OCI-LY3 (cell line): ENCODE measurements at regions not wholly inside any gene's neighbourhood (a gene's known extent, or its start where the extent isn't known, plus 50 kb on each side); places are given as distances from the start of the nearest gene placed in this dataset.

Experiments used
- H2AFZ ChIP-seq: fragments of 200-600, 300-600 bp; shearing (Covaris generic); 2 replicates; pipeline ENCODE4 v1.6.0; 2014; ENCODE audit warnings: antibody characterized with exemption, low read depth, low read length
- H3K27ac ChIP-seq: fragments of 200-600, 300-600 bp; sonication (generic); 2 replicates; pipeline ENCODE4 v1.5.1; 2014; ENCODE audit warnings: mild to moderate bottlenecking, low read length, moderate library complexity, mixed read lengths
- H3K27me3 ChIP-seq: fragments of 200-600, 300-600 bp; sonication (generic); 2 replicates; pipeline ENCODE4 v1.6.1; 2014; ENCODE audit warnings: low read depth, low read length, mixed read lengths
- H3K36me3 ChIP-seq: fragments of 200-600, 300-600 bp; sonication (generic); replicated peaks from 2 replicates; pipeline ENCODE3; 2014; ENCODE audit warnings: low read depth, low read length, mixed read lengths
- H3K4me1 ChIP-seq: fragments of 300-600, 200-600 bp; sonication (generic); 2 replicates; pipeline ENCODE4 v1.6.1; 2014; ENCODE audit warnings: low read length, mixed read lengths
- H3K4me2 ChIP-seq: fragments of 200-600, 300-600 bp; sonication (generic); 2 replicates; pipeline ENCODE4 v1.6.1; 2014; ENCODE audit warnings: low read length, mixed read lengths
- H3K4me3 ChIP-seq: fragments of 300-600, 200-600 bp; sonication (generic); 2 replicates; pipeline ENCODE4 v1.5.1; 2014; ENCODE audit warnings: antibody characterized with exemption, mild to moderate bottlenecking, low read length, moderate library complexity
- H3K79me2 ChIP-seq: fragments of 300-600, 200-600 bp; shearing (Covaris generic); 2 replicates; pipeline ENCODE4 v1.6.1; 2014; ENCODE audit warnings: mild to moderate bottlenecking, low read length, mixed read lengths
- H3K9ac ChIP-seq: fragments of 300-600, 200-600 bp; shearing (Covaris generic); 2 replicates; pipeline ENCODE4 v1.6.0; 2014; ENCODE audit warnings: mild to moderate bottlenecking, low read length, moderate library complexity
- H3K9me3 ChIP-seq: fragments of 200-600, 300-600 bp; shearing (Covaris generic); 2 replicates; pipeline ENCODE4 v1.6.1; 2014; ENCODE audit warnings: low read length, mixed read lengths; ENCODE audit not compliant: insufficient read depth
- H4K20me1 ChIP-seq: fragments of 200-600, 300-600 bp; sonication (generic); 2 replicates; pipeline ENCODE4 v1.6.1; 2016; ENCODE audit warnings: low read length, mixed read lengths; ENCODE audit not compliant: insufficient read depth
- EZH2phosphoT487 ChIP-seq: fragments of 200-600 bp; shearing (Covaris generic); IDR thresholded peaks from 2 replicates; pipeline ENCODE4 v1.6.1; 2018; ENCODE audit warnings: antibody characterized with exemption, mixed run types, low read depth
- TF ChIP-seq, protein P1 (sequence below): fragments of 200-600, 300-600 bp; sonication (generic); IDR thresholded peaks from 2 replicates; pipeline ENCODE4 v1.5.1; 2014; ENCODE audit warnings: antibody characterized with exemption, low read length, low read depth

DNA sequence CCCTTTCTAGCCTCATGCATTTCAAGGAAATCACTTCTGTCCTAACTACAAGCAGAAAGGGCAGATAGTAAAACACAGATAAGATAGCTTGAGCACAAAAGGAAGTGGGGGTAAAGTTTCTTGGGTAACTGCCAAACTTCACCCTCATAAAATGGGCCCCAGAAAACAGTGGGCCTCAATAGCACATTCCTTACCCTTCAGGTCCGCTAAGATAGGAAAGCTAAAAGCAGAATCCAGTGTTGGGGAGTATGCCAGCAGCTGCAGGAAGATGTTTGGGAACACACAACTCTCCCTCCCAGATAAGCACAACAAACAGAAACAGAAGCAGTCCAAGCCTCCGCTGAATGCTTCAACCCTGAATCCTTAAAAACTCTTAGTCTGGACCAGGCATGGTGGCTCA, 110.9 kb upstream of the MGAT4C start:
- no peaks in the 10 kb centered on the region for H3K36me3 ChIP-seq
- no peak overlapping the region for H2AFZ ChIP-seq
- no peak overlapping the region for H3K4me2 ChIP-seq
- no peaks in the 10 kb centered on the region for H3K9me3 ChIP-seq
- no peaks in the 10 kb centered on the region for H4K20me1 ChIP-seq
- H3K4me1 ChIP-seq, result peaks cover 5% of the 10 kb centered on the region; the same call in 1 of the 2 replicates
- H3K27ac ChIP-seq, result no peak overlapping the region
- H3K9ac ChIP-seq, result no peak overlapping the region
- H3K27me3 ChIP-seq, result no peaks in the 10 kb centered on the region
- H3K4me3 ChIP-seq, result no peak overlapping the region
- TF ChIP-seq, protein P1, sequence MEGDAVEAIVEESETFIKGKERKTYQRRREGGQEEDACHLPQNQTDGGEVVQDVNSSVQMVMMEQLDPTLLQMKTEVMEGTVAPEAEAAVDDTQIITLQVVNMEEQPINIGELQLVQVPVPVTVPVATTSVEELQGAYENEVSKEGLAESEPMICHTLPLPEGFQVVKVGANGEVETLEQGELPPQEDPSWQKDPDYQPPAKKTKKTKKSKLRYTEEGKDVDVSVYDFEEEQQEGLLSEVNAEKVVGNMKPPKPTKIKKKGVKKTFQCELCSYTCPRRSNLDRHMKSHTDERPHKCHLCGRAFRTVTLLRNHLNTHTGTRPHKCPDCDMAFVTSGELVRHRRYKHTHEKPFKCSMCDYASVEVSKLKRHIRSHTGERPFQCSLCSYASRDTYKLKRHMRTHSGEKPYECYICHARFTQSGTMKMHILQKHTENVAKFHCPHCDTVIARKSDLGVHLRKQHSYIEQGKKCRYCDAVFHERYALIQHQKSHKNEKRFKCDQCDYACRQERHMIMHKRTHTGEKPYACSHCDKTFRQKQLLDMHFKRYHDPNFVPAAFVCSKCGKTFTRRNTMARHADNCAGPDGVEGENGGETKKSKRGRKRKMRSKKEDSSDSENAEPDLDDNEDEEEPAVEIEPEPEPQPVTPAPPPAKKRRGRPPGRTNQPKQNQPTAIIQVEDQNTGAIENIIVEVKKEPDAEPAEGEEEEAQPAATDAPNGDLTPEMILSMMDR, result no peak
- no peak for TF ChIP-seq EZH2phosphoT487
- no peaks in the 10 kb centered on the region for H3K79me2 ChIP-seq

DNA sequence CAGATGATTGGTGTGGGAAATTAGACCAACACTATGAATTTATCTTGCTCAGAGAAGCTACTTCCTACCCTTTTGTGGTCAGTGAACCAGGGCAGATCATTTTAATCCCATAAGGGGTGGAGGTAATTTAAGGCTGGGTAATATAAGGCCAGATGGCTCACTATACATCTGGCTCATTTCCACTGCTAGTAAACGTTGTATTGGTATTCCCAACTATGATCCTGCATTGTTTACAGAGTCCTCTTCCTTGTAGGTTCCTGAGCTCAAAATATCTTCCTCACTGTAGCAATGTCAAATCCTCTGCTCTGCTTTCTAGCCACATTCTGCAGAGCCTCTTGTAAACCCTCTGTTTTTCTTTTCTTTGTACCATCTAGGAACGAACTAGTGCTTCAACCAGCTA, 93.0 kb upstream of the MGAT4C start:
- Histone ChIP-seq H3K27ac (no peak overlapping the region), H3K9me3 (no peaks in the 10 kb centered on the region), H3K79me2 (no peaks in the 10 kb centered on the region), H3K36me3 (no peaks in the 10 kb centered on the region), H3K4me1 (no peaks in the 10 kb centered on the region), H4K20me1 (no peaks in the 10 kb centered on the region), H2AFZ (no peak overlapping the region), H3K4me3 (no peak overlapping the region), H3K4me2 (no peak overlapping the region), H3K27me3 (no peaks in the 10 kb centered on the region), H3K9ac (no peak overlapping the region)
- TF ChIP-seq, protein P1, result no peak
- TF ChIP-seq EZH2phosphoT487, result no peak

DNA sequence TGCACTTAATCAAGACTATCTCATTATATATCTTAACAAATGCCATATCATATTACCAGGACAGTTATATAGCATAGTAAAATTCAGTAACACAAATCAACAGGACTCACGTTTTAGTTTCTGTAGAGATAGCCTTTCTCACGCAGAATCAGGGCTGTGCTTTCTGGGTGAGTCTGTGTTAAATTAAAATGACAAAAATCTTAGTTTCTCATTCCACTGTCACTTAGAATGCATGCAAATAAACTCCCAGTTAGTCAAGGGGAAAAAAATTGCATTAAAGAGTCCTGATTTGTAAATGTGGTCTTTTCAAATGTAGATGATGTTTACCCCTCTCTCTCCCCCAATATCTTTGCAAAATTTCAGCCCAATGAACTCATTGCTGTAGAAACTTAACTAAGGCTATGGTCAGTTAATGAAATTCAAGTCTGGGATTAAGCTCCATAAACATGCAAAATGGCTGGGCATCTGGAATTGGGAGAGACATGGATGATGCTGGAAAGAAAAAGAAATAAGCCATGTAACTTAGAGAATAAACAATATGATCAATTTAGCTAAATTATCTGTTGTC, 77.8 kb upstream of the MGAT4C start:
- H2AFZ ChIP-seq, result no peak overlapping the region
- no peak overlapping the region for H3K4me2 ChIP-seq
- no peaks in the 10 kb centered on the region for H3K27me3 ChIP-seq
- no peak overlapping the region for H3K27ac ChIP-seq
- no peak overlapping the region for H3K4me3 ChIP-seq
- no peaks in the 10 kb centered on the region for H3K79me2 ChIP-seq
- TF ChIP-seq, protein P1, result no peak
- no peak for TF ChIP-seq EZH2phosphoT487
- no peak overlapping the region for H3K9ac ChIP-seq
- H3K4me1 ChIP-seq, result no peaks in the 10 kb centered on the region
- H3K36me3 ChIP-seq, result no peaks in the 10 kb centered on the region
- no peaks in the 10 kb centered on the region for H3K9me3 ChIP-seq
- no peaks in the 10 kb centered on the region for H4K20me1 ChIP-seq

DNA sequence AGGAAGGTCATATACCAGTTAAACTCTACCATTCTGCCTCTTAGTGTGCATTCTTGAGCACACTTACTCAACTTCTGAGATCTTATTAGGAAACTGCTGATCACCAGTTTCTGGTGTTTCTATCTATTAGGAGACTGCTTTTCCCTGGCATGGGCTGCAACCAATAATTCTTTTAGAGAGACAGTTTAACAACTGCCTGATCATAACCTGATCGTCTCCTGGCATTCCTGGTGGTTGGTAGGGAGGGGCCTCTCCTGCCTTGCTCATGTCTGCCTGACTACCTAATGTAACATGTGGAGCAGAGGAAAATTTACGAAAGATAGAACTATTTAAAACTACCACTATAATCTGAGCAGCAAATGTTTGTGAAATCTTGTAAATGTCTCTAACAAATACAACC, 75.3 kb upstream of the MGAT4C start:
- Histone ChIP-seq H3K4me1 (no peaks in the 10 kb centered on the region), H2AFZ (no peak overlapping the region)
- TF ChIP-seq, protein P1, result no peak
- no peak for TF ChIP-seq EZH2phosphoT487

More for the DNA sequence above, 75.3 kb upstream of the MGAT4C start:
- H3K27me3 ChIP-seq, result no peaks in the 10 kb centered on the region
- H3K4me3 ChIP-seq, result no peak overlapping the region
- no peak overlapping the region for H3K4me2 ChIP-seq
- H3K9me3 ChIP-seq, result no peaks in the 10 kb centered on the region
- no peak overlapping the region for H3K27ac ChIP-seq
- no peak overlapping the region for H3K9ac ChIP-seq
- H3K36me3 ChIP-seq, result no peaks in the 10 kb centered on the region
- H3K79me2 ChIP-seq, result no peaks in the 10 kb centered on the region
- no peaks in the 10 kb centered on the region for H4K20me1 ChIP-seq
